ENCODE measurements at regions not wholly inside any gene's neighbourhood (a gene's known extent, or its start where the extent isn't known, plus 50 kb on each side); places are given as distances from the start of the nearest gene placed in this dataset.
A peak's percentile ranks its signal among the peaks of the same experiment; 100 is the strongest.

DNA sequence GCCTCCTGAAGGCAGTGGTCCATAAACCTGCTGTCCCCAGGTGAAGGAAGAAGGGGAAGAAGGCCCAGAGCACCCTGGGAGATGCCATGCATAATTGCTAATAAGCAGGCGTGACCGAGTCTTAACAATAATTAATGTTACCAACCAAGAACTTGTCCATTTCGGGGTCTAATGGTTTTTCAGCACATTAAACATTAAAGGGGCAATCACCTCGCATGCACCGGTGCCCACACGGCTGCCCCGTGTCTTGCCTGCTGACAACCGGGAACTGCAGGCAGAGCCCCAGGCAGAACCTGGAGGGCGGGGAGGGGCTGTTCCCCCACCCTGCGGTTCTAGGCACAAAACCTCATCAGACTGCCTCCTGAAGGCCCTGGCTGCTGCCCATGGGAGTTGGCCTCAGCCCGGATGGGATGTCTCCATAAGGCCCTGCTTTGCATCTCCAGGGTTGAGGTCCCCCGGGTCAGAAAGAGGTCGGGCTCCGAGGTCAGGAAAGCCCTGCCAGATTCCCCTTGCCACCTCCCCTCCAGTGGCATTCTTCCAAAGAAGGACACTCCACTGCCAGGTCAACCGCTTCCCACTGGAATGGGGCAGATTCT is 169.0 kb downstream of the BUD13 start:
- Histone ChIP-seq H3K27ac (ENCODE audit: insufficient read depth, low read length) (no peak overlapping the region), H3K4me3 (replicated peaks in 1 of 4; ENCODE audit: control extremely low read depth in 1 of 4, insufficient read depth in 1 of 4, low read depth in 3 of 4, low read length in 4 of 4) (no peak overlapping the region), H4K20me1 (ENCODE audit: control insufficient read depth, extremely low read depth, insufficient read depth, low read length) (no peaks in the 10 kb centered on the region), H3K9me3 (ENCODE audit: control insufficient read depth, insufficient read depth, low read depth, low read length) (no peaks in the 10 kb centered on the region), H3K27me3 (ENCODE audit: control insufficient read depth, insufficient read depth, low read length) (no peaks in the 10 kb centered on the region), H3K9ac (ENCODE audit: insufficient read depth, low read length) (no peak overlapping the region), H3K36me3 (ENCODE audit: control insufficient read depth, insufficient read depth, low read length) (no peaks in the 10 kb centered on the region), H2AFZ (ENCODE audit: low read length) (no peak overlapping the region), H3K4me1 (ENCODE audit: control insufficient read depth, extremely low read depth, insufficient read depth, low read length) (no peaks in the 10 kb centered on the region), H3K79me2 (ENCODE audit: control insufficient read depth, insufficient read depth, low read length) (no peaks in the 10 kb centered on the region), H3K4me2 (ENCODE audit: extremely low read depth, insufficient read depth, low read length) (no peak overlapping the region)
- no peak for DNase-seq (ENCODE audit: low read depth in 2 of 2)
- TF ChIP-seq, protein P1, sequence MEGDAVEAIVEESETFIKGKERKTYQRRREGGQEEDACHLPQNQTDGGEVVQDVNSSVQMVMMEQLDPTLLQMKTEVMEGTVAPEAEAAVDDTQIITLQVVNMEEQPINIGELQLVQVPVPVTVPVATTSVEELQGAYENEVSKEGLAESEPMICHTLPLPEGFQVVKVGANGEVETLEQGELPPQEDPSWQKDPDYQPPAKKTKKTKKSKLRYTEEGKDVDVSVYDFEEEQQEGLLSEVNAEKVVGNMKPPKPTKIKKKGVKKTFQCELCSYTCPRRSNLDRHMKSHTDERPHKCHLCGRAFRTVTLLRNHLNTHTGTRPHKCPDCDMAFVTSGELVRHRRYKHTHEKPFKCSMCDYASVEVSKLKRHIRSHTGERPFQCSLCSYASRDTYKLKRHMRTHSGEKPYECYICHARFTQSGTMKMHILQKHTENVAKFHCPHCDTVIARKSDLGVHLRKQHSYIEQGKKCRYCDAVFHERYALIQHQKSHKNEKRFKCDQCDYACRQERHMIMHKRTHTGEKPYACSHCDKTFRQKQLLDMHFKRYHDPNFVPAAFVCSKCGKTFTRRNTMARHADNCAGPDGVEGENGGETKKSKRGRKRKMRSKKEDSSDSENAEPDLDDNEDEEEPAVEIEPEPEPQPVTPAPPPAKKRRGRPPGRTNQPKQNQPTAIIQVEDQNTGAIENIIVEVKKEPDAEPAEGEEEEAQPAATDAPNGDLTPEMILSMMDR (conservative IDR thresholded peaks at IDR 0.05 in 1 of 2, IDR thresholded peaks at IDR 0.05 in 1 of 2; ENCODE audit: low read depth in 1 of 2, low read length in 2 of 2), result no peak
- TF ChIP-seq EZH2 (IDR thresholded peaks at IDR 0.05; ENCODE audit: low read length, missing control alignments), result no peak

DNA sequence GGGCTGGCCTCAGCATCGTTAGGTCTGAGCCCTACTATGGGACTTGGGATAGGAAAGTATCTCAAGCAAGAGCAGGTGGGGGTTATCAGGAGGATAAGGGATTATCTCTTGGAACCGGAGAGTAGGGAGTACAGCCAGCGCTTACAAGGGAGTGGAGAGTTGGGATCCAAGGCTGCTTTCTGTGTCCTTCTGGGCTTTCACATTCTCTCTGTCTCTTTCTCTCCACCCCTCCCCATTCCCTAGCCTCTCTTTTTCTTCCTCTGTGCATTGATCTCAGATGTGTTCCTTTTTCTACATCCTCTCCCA is 170.2 kb downstream of the BUD13 start:
- DNase-seq (ENCODE audit: low read depth in 2 of 2), result no peak
- Histone ChIP-seq H3K36me3 (ENCODE audit: control insufficient read depth, insufficient read depth, low read length) (no peaks in the 10 kb centered on the region), H3K4me1 (ENCODE audit: control insufficient read depth, extremely low read depth, insufficient read depth, low read length) (no peaks in the 10 kb centered on the region), H3K27ac (ENCODE audit: insufficient read depth, low read length) (no peak overlapping the region), H3K27me3 (ENCODE audit: control insufficient read depth, insufficient read depth, low read length) (no peaks in the 10 kb centered on the region), H3K9me3 (ENCODE audit: control insufficient read depth, insufficient read depth, low read depth, low read length) (no peaks in the 10 kb centered on the region), H3K4me2 (ENCODE audit: extremely low read depth, insufficient read depth, low read length) (no peak overlapping the region), H3K4me3 (replicated peaks in 1 of 4; ENCODE audit: control extremely low read depth in 1 of 4, insufficient read depth in 1 of 4, low read depth in 3 of 4, low read length in 4 of 4) (no peak overlapping the region), H3K9ac (ENCODE audit: insufficient read depth, low read length) (no peak overlapping the region), H4K20me1 (ENCODE audit: control insufficient read depth, extremely low read depth, insufficient read depth, low read length) (no peaks in the 10 kb centered on the region), H3K79me2 (ENCODE audit: control insufficient read depth, insufficient read depth, low read length) (no peaks in the 10 kb centered on the region), H2AFZ (ENCODE audit: low read length) (no peak overlapping the region)
- TF ChIP-seq, protein P1 (conservative IDR thresholded peaks at IDR 0.05 in 1 of 2, IDR thresholded peaks at IDR 0.05 in 1 of 2; ENCODE audit: low read depth in 1 of 2, low read length in 2 of 2), result no peak
- no peak for TF ChIP-seq EZH2 (IDR thresholded peaks at IDR 0.05; ENCODE audit: low read length, missing control alignments)

DNA sequence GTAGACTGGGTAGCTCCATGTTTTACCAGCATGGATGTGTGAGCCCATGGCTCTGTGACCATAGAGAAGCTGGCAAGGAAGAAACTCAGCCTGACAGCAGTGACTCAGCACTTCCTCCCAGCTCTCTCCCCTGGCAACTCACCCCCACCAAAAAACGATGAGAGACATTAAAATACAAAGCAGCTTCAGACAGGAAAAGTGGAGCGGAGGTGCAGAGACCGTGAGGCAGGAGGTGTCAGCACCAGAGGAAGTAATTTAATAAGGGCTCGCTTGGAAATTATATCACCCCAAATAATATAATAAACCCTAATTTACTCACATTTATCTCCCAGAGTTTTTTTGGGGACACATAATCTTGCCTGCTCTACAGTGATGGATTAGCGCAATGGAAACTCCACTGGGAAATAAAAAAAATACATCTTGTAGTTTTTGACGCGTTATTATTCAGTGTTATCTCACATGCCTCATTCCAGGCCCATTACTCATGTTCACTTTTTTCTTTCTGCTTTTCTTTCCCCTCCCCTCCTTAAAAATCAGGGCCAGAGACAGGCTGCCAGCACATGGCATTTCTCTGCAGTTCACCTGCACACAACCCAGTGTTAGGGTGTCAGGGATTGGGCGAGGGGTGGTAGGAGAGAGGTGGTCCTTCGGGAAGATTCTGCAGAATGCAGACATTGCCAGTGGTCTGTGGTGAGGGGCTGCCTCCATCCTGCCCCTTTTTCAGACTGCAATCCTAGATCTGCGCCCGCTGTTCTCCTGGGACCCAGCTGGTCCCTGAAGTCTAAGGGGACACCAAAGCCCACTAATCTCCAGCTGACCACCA is 170.8 kb downstream of the BUD13 start:
- Histone ChIP-seq H2AFZ (ENCODE audit: low read length) (no peak overlapping the region), H4K20me1 (ENCODE audit: control insufficient read depth, extremely low read depth, insufficient read depth, low read length) (no peaks in the 10 kb centered on the region), H3K79me2 (ENCODE audit: control insufficient read depth, insufficient read depth, low read length) (no peaks in the 10 kb centered on the region), H3K4me3 (replicated peaks in 1 of 4; ENCODE audit: control extremely low read depth in 1 of 4, insufficient read depth in 1 of 4, low read depth in 3 of 4, low read length in 4 of 4) (no peak overlapping the region), H3K36me3 (ENCODE audit: control insufficient read depth, insufficient read depth, low read length) (no peaks in the 10 kb centered on the region), H3K9ac (ENCODE audit: insufficient read depth, low read length) (no peak overlapping the region), H3K4me1 (ENCODE audit: control insufficient read depth, extremely low read depth, insufficient read depth, low read length) (no peaks in the 10 kb centered on the region), H3K27ac (ENCODE audit: insufficient read depth, low read length) (no peak overlapping the region), H3K9me3 (ENCODE audit: control insufficient read depth, insufficient read depth, low read depth, low read length) (no peaks in the 10 kb centered on the region), H3K4me2 (ENCODE audit: extremely low read depth, insufficient read depth, low read length) (no peak overlapping the region), H3K27me3 (ENCODE audit: control insufficient read depth, insufficient read depth, low read length) (no peaks in the 10 kb centered on the region)
- TF ChIP-seq EZH2 (IDR thresholded peaks at IDR 0.05; ENCODE audit: low read length, missing control alignments), result no peak
- TF ChIP-seq, protein P1 (conservative IDR thresholded peaks at IDR 0.05 in 1 of 2, IDR thresholded peaks at IDR 0.05 in 1 of 2; ENCODE audit: low read depth in 1 of 2, low read length in 2 of 2), result no peak
- peak in 1 of 2 donors; percentile 53 for DNase-seq (ENCODE audit: low read depth in 2 of 2)
